ENCODE measurements at regions not wholly inside any gene's neighbourhood (a gene's known extent, or its start where the extent isn't known, plus 50 kb on each side); places are given as distances from the start of the nearest gene placed in this dataset.
A peak's percentile ranks its signal among the peaks of the same experiment; 100 is the strongest.

DNA sequence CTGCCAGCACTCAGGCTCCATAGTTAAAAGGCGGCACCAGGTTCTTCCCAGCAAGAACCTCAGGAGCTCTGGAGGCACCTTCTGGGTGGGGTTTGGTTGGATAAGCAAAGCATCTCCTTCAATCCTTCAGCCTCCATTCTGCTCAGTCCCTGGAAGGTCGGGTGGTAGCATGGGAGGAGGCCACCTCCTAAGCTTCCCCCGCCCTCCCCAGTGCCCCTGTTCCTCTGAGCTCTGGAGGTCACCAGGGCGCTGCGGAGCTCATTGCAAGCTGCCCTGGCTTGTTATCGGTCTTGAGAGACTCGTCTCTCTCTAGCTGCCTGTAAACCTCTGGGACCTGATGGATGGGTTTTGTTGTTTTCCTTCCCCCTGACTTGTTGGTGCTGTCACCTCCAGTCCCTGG lies 124.8 kb downstream of the RPLP1 start:
- no peak for DNase-seq

DNA sequence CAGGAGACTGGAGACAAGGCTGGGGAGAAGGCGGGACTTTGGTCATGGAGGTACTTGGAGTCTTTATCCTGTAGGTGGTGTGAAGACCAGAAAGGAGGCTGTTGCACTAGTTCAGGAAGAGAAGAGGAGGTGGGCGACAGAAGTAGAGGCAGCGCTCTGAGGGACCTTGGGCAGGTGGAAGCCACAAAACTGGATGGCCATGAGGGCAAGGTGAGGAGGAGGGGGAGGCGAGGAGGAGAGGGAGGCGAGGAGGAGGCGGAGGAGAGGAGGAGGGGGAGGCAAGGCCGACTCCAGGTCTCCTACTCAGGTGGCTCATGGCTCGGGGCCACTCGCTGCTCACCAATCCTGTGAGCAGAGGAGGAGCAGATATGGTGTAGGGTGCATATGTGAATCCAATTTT lies 125.6 kb downstream of the RPLP1 start:
- no peak for DNase-seq

DNA sequence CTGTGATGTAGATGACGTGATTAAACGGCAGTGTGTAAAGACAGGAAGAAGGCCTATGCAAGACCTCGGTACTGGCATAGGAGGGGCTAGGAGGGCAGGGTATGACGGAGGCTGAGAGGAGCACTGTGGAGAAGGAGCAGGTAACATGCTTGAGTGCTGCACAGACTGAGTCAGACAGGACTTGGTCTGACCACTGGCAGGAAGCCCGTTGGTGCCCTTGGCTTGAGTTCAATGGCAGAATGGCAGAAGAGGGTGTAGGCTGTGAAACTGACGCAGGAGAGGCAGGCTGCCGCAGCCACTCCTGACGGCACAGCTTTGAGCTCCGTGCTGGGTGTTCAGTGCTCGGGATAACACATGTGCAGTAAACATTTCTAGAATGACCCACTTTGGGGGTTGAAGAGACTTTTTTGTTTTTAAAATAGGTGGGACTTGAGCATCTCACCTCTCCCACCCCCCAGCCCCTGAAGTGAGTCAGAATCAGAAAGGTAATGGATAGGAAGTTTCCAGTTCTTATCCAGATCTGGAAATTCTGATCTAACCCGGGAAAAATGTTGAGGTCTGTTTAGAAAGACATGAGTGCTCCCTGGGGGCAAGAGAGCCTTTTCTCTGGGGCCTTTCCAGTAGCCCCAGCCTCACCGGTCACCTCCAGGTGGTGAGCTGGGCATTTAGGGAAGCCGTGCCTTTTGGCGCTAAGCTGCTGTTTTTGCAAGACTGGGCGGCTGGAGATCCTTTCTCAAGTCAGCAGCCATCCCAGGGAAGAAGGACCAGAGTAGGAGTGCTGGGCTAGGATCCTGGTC lies 126.4 kb downstream of the RPLP1 start:
- DNase-seq: no peak

DNA sequence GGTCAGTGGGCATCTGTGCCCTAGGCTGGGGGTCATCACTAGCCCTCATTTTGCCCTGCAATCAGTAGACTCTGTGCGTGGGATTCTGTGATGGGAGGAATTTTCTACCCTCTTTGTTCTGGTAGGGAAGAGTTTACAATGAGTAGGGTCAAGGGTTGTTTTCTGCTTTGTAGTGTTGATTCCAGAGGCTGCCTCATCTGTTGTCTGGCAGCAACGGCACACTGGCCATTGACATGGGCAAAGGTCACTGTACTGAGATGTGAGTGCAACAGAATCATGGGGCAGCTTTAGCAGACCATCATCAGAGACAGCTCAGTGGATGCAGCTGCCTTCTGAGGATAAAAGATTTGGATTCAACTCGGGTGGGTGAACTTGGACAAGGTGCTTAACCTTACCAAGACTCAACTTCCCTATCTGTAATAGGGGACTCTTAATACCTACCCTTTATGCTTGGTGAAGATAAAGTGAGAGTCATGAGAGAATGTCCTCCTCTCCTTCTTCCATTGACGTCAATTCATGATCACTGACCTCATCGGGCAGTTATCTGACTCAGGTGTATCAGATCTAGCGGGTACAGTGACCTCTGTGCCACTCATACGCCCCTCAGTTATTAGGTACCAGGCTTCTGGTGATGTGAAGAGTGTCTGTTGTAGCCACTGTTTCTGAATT lies 127.5 kb downstream of the RPLP1 start:
- DNase-seq: no peak

DNA sequence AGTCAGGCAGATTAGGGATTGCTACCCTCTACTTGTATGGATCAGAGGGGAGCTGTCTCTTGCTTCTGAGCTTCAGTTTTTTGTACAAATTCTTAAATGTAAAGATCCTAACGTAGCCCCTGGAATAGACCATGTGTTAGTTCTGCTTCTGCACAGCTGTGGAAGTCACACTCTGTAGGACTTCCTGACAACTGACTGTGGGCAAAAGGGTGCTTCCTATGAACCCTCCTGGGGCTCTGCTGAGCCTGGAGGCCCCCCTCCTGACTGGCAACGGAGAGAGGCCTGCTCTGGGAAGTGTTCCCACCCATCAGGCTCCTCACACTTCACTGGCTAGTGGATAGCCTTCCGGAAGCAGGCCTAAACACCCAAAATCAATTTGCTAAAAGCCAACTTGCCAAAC lies 131.0 kb downstream of the RPLP1 start:
- no peak for DNase-seq

DNA sequence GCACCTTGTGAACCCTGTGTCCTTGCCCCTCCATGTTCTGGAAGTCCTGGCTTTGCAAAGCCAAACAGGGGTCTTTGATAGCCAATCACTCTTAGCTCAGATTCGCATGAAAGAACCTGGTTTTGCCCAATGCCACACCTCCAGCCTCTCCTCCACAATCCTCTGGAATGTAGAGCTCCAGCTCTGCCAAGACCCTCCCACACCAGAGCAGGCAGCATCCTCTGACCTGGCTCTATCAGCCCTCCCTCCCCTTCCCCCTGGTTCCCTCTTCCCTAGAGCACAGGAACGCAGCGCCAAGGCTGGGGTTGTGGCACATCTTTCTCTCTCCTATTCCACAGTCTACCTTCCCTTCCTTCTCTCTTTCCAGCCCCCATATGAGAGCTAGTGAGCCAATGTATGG lies 133.3 kb downstream of the RPLP1 start:
- DNase-seq: no peak

DNA sequence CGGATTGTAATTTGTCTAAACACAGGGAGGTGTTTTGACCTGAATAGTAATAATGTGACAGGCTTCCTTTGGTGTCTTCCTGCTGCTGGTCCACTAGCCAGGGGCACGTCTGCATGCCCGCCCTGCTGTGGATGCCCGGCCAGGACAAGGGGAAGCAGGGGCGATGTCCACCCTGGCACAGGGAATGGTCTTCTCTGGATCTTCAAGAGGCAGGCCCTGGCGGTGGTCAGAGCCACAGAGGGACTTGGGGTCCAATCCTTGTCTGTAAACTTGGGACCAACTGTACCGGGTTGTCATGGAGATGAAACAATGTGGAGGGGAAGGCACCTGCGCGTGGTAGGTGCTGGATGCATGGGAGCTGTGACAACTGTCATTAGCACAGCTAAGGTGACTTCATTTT lies 134.1 kb downstream of the RPLP1 start:
- no peak for DNase-seq

DNA sequence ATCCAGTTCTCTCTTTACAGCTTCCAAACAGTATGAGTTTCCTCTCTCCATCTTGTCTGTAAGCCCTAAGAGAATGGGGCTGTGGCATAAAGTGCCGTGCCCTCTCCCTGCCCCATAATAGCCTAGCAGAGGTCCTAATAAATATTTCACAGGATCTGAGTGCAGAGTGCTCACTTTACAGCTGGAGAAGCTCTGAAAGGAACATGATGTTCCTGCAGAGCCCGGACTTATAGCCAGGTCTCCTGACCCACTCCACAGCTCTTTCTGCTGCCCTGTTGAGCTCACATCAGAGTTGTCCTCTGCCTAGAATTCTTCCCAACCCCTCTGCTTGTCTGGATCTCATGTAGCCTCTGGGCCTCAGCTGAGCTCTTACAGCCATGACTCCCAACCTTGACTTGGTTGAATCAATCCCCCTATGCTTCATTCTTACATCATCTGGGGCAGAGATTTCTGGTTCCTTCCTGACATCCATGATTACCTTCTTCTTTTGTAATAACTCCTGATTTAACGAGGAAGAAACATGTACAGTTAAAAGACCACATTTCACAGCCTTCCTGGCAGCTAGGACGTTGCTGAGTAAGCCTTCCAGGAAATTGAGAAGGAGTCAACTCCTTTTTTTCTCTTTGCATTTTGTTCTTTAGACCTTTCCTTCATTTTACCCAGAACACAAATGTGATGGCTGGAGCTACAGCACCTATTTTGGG lies 135.3 kb downstream of the RPLP1 start:
- DNase-seq: no peak

DNA sequence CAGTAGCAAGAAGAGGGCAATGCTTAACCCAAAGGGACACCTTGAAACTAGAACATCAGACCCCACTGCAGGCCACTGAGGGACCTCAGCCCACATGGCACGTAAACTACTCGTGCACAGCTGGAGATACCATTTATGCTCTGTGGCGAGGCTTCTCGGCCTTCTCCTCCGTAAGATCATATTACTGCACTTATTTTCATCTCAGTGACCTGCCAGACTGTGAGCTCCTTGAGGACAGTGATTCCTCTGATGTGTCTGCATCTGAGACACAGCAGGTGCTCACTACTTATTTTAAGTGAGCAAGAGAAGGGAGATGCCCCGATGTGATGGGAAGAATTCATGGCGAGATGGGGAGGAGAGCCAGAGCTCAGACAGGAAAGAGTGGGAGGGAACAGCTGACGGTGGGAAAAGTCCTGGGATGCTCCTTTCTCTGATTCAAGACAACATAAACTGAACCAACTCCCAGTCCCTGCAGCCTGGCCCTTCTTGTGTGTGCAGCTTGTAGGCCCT lies 137.6 kb downstream of the RPLP1 start:
- DNase-seq: no peak

DNA sequence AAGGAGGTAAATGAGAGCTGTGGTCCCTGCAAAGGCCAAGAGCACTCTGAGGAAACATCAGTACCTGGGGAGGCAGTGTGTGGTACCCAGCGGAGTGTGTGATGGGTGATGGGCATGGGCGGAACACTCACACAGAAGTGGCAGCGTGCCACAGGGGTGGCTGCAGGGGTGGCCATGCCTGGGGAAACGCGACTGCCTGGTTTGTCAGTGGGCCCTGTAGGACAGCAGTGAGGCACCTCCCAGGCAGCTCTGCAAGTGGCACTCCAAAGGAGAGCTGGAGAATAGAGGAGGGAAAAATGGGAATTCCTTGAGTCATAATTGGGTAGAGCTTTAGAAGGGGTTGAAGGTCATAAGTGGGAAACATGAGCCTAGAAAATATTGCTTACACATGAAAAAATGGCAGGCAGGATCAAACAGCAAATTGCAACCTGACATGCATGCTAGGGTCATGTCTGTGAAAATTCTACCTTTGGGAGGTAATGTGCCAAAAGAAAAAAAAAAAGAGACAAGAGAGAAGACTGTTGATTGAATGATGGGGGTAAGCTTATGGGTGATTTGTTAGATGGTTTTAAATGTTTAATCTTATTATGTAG lies 138.4 kb downstream of the RPLP1 start:
- no peak for DNase-seq

DNA sequence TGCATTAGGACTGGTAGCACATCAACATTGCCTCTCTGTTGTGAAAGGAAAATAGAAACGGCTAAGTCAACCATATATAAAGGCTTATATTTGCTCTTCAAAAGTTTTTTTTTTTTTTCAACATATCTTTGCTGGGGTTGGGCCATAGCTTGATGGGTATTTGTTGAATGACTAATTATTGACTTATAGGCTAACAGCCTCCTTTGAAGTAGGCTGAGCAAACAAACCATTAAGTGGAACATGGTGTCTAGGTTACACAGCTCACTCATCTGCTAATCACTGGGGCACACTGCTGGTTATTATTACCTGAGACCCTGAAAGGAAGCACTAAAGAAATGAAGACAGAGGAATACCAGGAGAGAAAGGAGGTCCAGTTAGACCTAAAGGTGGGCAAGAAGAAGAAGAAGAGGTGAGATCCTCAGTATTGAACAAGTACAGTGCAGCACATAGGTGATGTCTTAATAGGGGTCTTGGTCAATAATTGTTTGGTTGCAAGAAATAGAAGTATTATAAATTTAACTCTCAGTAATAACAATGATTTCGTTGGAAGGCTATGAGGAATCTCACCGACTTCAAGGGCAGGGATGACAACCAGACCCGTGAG lies 139.4 kb downstream of the RPLP1 start:
- DNase-seq: no peak

DNA sequence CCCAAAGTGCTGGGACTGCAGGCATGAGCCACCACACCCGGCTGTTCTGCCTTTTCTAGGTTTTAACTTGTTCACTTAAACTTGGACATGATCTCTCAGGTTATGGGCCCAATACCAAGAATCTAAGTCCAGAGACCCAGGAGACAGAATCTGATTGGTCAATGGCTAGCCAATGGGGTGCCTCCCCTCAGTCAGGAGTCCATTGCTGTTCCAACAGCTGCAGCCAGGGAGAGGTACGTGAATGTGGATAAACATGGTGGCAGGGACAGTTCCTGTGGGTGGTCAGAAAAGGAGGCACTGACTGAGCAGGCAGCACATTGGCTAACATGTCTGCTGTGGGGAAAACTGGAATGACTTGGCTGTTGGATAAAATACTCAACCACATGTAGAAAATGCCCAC lies 140.3 kb downstream of the RPLP1 start:
- DNase-seq: no peak

DNA sequence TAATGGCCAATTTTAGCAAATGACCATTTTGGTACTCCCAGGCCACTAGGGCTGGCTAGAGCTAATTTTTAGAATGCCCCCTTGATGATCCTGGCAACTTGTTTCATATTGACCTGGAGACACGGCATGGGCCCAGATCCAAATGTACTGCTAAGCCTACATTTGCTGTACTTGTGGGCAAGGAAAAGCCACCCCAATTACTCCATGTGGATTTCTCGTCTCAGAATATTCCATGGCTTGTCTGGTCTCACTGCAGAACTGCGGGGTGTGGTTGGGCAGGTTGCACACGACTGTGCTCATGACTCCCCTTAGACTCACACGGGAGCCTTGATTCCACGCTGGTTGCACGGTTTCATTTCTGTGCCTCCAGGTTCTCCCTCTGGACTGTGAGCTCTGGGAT lies 140.9 kb downstream of the RPLP1 start:
- no peak for DNase-seq

DNA sequence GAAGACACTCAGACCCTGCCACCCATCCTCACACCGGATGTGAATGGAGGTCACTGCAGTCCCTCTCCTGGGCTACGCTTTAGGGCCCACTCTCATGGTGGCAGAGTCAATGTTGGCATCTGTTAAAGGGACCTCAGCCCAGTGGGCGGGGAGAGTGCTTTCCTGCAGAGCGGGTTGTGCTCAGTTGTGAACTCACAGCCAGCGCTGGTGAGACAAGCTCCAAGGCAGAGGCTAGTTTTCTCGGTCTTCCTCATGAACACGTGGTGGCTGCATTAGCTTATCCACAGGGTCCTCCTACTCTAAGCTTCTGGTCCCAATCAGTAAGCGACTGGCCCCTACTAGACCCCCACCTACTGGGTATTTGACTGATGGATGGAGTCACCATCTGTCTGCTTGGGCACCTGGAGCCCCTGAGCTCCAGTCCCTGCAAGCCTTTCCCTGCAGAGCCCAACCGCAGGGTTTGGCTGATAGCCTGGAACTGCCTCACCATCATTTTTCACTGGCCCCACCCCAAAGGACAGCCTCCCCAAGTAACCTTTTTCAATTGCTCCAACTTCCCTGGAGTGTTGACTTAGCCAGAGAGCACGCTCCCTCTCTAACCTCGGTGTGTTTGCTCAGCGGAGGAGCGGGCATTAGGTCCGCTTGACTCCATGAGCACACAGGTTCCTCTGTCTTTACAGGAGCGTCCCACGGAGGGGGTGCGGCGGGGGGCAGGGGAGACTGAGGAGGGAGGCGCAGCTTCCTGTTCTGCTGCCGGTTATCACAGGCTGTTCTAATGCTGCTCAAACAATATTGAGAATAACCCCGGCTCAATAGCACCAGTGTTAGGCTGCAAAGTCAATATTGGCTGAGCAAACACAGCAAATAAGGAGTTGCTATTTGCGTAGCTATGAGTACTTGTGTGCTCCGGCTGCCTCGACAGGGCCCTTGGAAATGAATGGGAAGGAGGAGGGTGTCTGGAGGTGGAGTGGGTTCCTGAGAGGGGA lies 141.7 kb downstream of the RPLP1 start:
- peak; percentile 73 for DNase-seq

DNA sequence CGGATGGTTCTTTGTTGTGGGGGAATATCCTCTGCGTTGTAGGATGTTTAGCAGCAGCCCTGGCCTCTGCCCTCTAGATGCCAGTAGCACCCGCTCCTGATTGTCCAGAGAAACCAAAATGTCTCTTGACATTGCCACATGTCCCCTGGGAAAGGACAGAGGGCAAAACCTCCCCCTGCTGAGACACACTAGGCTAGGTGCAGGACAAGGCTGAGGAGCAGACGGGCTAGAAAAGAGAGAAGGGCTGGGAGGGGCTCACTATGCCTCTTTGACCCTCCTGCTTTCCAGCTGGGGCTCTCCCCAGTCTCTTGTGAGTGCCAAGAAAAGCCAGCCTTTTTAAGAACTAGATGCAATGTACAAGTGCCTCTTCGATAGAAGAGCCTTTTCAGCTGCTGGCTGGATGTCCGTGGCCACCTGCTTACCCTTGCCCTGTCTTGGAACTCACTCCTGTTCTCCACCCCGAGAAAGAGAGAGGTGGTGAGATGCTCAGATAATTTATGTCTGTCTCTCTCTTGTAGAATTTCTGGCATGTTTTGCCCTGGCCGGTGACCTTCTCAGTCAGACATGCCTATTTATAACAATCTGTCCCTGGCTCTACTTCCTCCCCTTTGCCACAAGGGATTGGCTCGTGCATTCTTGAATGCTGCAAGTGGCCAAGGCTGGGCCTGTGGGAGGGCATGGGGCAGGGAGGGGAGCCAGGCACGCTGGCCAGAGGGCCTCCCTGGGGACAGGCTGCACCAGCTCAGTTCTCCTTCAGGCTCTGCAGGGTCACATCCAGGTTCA lies 142.6 kb downstream of the RPLP1 start:
- peak; percentile 74 for DNase-seq

DNA sequence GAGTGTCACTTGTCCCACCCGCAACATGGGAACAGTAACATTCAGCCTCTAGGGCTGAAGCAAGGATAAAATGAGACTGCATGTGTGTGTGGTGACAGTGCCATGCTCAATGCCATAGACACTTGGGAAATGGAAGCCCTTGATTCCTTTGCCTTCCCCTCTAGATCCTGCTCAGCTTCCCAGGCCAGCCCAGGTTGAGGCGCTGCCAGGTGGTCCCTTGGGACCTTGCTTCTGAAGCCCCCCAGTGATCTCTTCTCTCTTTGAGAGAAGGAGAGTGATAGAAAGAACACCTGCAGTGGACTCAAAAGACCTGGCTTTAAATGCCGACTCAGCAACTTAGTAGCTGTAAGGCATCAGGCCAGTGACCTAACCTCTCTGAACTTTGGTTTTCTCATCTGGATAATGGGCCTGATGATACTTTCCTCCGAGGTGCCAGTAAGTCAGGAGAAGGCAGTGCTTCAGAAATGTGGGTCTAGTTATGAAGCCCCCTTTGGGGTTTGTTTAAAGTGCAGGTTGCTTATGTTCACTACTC lies 144.5 kb downstream of the RPLP1 start:
- no peak for DNase-seq

DNA sequence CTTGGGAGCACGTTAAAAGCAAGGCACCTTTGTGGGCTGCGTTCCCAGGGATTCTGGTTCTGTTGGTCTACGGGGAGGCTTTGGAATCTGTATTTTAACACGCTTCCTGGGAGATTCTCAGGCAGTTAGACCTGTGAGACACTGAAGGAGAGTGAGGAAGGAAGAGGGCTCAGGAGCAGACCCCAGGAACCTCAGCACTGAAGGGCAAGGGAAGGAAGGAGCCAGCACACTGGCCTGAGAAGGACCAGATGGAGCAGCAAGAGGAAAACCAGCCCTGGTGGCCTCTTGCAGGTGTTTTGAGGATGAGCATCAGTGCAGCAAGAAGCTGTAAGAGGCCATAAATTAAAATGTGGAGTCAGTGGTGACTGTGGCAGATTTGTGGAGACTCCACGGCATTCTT lies 146.7 kb downstream of the RPLP1 start:
- DNase-seq: no peak

DNA sequence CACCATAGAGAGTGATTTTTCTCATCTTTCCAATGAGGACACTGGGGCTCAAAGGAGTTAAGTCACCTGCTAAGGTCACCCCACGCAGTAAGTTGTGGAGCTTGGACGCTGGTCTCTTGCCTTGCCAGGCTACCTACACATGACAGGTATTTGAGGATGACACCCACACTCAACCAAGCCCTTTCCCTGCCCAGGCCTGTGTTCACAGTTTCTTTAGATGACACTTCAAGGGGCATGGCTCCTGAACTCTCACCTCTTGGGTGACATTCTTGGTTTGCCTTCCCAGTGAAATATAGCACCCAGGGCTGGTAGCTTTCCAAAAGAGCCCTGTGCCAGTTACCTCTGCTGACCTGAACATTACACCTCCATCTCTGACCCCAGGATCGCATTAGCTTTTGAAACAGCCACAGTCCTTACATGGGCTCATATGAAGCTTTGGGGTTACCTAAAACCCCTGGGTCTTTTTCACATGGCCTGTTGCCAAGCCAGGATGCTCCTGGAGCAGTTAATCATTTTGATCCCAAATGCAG lies 148.0 kb downstream of the RPLP1 start:
- no peak for DNase-seq

DNA sequence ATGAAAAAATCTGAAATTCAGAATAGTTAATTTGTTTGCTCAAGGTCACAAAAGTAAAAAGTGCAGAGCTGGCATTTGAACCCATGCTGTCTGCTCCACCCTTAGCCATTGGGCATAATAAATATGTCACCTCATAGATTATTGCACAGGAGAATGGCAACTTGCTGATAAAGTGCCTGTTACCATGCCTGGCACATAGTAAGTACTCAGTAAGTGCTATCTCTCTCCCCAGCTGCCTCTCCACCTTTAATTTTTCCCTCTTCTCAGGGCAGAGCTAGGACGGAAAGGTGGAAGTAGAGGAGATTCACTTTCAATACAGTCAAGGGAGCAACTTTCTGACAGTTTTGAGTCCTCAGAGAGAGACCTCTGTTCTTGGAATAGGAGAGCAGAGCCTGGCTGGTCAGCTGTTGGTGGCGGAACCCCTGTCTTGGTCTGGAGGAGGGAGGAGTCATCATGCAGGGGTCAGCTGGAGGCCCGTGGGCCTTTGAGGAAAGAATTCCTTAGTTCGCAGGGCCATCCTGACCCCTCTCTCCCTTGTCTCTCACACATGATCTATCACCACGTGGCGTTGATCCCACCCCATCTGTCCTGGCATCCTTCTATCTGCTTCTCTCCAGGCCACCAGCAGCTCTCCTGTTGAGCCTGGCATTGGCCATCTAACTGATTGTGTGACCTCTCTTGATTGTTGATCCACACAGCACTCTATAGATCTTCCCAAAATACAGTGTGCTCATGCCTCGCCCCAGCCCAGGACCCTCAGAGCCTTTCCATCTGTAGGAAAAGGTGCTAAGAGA lies 149.3 kb downstream of the RPLP1 start:
- DNase-seq: no peak

DNA sequence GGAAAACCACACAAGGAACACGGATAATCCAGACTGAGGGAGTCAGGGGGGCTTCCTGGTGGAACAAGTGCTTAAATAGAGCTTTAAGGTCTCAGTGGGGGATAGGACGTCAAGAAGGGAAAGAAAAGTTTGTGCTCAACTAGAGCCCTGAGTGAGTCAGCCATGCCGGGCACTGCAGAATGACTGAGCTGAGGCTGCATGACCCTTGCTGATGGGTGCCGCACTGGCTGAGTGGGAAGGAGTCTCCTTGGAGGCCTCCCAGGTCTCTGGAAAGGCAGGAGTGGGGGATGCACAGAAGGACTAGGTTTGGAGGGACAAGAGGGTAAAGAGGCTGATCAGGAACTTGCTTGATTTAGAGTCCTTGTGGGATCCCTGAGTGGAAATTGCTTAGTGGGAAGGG lies 150.3 kb downstream of the RPLP1 start:
- DNase-seq: no peak

Data from NCI-H524 treated with DMSO at 0.1 percent for 48 hours (cell line).